Stromal cell of bone marrow (primary cell): ENCODE measurements at regions not wholly inside any gene's neighbourhood (a gene's known extent, or its start where the extent isn't known, plus 50 kb on each side); places are given as distances from the start of the nearest gene placed in this dataset.

Experiments
- DNase-seq: peaks from one replicate; pipeline ENCODE4 v3.0.0-alpha.2; 2012; ENCODE audit warnings: low read depth

DNA sequence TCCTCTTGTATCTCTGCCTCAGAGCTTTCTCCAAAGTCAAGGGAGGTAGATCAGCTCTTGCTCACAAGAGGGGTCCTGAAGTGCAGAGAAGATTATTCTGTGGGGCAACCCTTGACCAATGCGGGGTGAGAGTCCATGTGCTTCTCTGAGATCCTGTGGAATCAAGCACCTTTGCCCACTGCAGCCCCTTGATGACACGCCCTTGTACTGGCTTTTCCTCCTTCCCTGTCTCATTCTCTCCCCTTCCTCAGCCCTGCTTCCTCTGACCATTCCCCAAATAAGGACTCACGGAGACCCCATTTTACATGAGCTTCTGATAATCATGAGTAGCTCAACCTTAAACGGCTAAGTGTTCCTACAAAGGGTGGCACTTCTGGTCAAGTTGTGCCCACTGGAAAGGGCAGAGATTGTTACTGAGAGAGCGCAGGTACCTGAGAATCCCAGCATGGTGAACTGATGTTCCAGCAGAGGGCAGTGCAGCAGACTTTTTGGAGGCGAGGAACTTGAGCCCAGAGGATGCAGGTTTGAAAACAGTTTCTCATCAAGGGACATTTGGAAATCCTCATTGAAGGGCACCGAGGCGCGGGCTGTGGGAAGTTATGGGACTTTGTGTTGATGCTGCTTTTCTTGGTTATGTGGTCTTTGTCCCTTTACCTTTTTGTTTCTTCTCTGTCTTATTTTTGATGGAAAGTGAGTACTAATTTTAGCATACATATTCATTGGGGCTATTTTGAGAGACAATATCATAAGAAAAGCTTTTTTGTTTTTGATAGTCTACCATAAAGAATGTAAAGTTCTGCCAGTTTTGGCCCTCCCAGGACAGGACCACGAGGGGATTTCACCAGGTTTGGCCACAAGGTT, 201.3 kb downstream of the RBM46 start:
- peak; percentile 36 for DNase-seq

DNA sequence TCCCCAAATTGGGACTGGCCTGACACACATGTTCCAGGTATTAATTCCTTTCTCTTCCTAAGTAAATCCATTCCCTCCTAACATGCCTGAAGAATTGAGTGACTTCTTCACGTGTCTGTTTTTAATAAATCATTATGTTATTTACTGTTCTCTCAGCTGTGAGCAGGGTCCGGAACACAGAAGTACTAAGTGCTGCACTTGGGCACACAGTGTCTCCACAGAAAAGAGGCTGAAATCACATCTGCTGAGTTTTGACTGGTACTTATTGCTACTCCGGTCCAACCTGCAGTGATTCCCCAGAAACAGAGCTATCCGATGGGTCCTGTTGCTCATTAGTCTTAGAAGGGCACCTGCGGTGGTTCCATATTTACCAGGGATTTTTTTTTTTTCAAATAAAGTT, 202.6 kb downstream of the RBM46 start:
- DNase-seq: no peak

DNA sequence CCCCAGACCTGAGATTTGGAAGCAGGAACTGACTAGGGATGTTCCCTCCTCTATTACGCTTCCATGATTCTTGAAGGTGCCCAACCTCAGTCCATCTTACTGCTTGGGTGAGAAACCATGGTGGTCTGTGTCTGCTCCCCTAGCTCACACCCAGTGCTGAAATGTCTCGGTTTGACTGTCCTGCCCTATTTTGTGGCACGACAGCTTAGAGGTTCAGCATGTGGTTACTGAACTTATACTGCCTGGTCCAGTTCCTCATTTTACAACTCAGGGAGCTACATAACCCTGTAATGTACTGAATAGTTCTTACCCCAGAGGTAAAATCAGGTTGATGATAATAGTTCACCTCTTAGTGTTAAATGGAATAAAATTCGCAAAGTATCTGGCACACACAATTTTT, 203.1 kb downstream of the RBM46 start:
- no peak for DNase-seq

DNA sequence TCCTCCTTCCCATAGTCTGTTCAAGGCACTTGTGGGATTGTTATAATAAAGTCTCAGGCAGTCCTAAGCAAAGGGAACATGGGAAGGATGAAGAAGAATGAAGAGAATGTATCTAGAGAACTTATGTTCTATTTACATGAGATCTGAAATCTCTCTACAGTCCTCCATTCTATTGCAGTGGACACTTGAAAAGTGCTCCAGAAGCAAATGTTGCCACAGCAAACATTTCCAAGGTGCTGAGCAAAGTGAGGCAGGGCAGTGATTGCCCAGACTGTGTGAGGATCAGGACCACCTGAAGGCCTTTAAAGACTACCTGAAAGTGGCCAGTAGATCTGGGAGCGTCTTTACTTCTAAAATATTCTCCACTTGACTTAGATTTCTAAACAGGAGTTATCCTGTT, 203.5 kb downstream of the RBM46 start:
- DNase-seq: no peak

DNA sequence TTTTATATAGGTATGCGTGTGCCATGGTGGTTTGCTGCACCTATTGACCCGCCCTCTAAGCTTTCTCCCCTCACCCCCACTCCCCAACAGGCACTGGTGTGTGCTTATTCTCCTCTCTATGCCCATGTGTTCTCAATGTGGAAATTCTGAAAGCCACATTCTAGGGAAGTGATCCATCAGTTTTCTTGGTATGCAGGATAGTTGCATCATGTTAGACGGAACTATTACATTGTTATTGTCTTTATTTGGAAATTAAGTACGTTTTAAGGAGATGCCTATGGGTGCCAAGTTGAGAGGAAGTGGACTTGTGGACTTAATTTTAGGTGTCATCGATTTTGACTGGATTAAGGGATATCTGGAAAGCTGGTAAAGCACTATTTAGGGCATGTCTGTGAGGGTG, 204.6 kb downstream of the RBM46 start:
- peak; percentile 3 for DNase-seq

DNA sequence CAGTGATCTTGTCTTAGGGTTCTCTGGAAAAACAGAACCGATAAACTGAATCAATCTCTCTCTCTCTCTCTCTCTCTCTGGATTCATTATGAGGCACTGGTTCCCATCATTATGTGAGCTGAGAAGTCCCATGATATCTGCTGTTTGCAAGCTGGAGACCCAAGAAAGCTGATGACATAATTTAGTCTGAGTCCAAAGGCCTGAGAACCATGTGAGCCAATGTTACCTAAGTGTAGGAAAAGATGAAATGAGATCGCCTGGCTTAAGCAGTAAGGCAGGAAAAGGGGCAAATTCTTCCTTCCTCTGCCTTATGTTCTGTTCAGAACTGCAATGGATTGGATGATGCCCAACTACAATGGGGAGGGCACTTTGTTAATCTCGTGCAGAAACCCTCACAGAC, 207.4 kb downstream of the RBM46 start:
- no peak for DNase-seq

DNA sequence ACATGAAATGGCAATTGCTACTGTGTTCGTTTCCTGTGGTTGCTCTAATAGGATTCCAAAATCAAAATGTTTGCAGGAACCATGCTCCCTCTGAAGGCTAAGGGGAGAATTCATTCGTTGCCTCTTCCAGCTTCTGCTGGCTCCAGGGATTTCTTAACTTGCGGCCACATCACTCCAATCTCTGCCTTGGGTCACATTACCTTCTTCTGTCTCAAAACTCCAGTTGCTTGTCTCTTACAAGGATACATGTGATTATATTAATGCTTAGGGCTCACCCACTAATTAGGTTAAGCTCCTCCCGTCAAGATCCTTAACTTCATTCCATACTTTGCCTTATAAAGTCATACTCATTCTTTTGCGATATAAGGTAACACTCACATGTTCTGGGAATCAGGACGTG, 208.4 kb downstream of the RBM46 start:
- DNase-seq: peak; percentile 13

DNA sequence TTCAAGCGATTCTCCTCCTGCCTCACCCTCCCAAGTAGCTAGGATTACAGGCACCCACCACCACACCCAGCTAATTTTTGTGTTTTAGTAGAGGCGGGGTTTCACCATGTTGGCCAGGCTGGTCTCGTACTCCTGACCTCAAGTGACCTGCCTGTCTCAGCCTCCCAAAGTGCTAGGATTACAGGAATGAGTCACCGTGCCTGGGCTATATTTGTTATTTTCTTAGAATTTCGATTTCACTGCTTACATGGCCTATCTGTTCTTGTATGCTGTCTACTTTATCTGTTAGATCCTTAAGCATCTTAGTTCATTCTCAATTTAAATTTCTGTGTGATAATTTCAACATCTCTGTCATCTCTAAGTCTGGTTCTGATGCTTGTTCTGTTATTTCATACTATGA, 210.6 kb upstream of the NPY2R start:
- peak; percentile 15 for DNase-seq

DNA sequence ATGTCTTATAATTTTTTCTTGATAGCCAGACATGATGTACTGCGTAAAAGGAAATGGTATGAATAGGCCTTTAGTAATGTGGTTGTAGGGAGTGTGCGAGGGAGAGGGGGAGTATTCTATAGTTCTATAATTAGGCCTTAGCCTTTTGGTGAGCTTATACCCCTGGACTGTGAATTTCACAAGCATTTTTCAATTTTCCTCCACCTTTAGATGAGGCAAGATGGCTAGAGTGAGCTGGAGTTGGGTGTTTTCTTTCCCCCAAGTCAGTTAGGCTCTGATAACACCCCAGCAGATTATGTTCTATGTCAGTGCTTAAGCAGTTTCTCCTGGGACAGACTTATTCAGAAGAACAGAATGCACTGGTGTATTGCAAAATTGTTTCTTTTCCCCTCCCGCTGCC, 210.2 kb upstream of the NPY2R start:
- peak; percentile 53 for DNase-seq

DNA sequence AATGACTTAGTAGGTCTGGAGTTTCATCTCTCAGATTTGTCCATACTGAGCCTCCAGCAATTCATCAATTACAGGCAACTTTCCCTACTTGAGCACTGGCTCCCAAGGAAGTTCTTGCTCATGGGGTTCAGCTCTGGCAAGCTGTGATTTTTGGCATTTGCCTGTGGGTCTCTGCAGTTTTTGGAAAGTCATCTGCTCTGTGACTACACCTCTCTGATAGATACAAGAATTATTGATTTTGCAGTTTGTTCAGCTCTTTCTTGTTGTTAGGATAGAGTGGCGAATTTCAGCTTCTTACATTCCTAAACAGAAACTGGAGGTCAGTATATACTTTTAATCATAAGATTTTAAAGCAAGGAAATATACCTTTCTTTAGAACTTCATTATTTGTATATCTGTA, 209.7 kb upstream of the NPY2R start:
- no peak for DNase-seq

DNA sequence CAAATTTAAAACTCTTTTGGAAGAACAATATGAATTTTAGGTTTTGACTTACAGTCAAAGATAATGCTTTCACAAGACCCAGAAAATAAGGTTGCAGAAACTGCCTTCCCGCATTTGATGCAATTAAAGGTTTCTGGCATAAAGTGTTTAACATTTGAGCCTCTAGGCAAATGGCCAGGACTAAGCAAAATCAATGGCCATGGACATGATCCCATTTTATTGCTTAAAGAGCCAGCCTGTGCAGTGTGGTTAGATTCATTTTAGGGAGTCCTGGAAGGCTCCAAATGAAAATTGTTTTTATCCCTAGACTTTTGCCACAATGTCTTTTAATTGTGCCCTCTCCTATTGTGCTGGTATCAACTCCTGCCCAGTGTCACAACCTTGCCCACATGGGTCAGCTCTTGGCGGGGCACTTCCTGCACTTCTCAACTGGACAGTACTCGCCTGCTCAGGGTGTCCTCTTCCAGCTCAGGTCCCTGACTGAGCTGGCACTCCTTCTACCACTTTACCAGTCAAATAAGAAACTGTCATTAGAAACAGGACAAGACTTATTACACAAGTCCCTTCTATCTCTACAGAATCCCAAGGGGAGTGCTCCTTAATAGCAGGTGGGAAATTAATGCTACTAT, 208.4 kb upstream of the NPY2R start:
- DNase-seq: peak; percentile 3

DNA sequence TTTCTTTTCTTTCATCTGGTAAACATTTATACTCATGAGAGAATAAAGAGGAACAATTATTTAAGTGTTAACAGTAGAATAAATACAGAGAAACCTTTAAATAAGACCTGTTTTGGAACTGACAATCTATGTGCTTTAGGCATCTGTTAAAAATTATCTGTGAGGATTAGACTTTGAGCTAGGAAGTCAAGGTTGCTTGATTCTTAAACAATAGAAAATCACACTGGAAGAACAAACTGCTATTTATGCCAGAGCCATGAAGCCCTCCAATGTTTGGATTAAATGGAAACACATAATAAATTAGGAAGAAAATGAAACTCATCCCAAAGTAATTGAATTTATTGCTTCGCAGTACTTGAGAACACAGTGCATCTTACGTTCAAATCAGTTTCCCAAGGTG, 207.2 kb upstream of the NPY2R start:
- no peak for DNase-seq

DNA sequence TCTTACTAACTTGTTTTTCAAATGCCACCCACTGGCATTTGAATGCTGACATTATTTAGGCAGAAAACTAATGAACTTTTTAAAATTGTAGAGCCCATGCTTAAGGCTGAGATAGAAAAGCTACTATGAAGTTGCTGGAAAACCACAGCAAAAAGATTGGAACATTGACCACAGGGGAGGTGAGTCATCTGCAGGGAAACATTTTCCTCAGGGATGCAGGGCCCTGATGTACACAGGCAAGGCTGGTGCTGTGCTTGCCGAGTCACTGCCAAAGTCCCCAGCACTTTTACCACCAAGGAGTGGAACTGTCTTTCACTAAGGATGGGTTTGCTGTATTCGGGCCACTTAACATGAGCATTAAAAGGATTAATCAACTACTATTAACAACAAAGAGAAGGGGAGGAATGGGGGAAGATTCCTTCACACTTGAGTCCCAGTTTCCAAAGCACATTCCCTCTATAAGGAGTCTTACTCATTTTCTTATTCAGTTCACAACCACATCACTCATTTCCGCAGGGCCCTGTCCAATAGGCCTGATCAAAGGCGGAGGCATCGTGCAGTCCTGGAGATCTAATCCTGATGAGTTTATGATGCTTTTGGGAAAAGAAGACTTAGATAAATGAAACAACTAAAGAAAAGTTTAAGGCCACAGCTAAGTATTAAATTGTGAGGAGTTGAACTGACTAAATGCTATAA, 202.9 kb upstream of the NPY2R start:
- DNase-seq: peak; percentile 66

DNA sequence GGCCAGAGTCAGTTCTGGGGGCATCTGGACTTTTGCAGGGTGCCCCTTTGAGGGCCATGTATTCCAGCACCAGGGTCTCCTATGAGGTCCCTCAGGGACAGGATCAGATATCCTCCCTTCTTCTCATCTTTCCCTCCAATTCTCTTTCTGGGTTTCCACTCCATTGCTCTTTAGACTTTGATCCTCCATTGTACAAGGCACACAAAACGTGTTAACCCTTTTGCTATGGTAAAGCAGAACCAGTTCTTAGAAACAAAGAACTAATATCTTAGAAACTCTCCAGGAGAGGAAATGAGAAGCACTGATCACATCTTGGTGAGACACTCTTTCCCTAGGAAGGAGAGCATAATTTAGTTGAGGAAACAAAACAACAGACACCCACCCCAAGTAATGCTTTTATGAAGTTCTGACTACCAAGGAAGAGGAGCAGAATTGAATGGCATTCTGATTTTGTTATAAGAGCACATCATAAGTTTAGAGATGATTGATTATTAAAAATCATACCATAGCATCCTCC, 200.7 kb upstream of the NPY2R start:
- DNase-seq: no peak

DNA sequence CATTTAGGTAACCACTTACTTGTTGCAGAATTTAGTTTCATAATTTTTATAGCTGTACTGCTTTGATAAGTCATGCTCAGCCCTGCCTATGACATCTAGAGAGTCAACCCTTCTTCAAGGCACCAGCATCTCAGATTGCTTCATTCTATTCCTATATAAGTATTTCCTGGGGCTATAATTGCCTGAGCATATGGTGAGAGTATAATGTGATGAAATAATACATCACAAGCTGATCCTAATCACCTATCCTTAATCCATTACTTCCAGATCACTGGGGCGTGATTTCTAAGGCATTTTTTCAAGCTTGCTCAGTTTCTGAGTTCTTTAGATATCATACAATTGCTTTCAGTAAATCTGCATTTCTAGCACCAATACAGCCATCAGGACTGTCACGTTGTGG, 200.0 kb upstream of the NPY2R start:
- no peak for DNase-seq

DNA sequence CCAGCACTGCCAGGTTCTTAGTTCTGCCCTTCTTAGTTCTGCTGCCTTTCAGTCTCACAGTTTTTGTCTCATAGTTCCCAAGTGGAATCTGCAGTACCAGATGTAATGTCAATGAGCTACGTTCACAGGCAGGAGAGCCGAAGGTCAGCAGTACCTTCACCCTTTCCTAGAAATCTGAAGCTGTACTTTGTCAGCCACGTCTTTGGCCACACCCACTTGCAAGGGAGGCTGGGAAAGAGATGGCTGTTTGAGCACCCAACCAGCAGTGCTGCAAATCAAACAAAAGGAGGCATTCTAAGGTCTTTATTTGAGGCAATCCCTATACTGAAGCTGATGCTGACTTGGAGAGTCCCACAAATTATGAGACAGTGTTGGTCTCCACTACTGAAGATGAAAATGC, 199.1 kb upstream of the NPY2R start:
- DNase-seq: no peak

DNA sequence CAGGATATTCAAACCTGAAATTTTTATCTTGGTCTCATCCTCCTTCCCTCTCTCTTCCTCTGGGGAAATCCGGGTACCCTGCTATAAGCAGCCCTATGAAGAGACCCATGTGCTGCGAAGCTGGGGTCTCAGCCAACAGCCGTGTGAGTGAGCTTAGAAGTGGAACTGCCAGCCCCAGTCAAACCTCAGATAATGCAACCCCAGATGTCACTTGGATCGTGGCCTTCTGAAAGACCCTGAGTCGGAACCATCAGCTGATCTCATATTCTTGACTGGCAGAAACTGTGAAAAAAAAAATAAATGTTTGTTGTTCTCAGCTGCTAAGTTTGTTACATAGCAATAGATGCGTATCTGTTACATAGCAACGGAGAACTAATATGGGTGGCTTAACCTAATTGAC, 198.1 kb upstream of the NPY2R start:
- no peak for DNase-seq

DNA sequence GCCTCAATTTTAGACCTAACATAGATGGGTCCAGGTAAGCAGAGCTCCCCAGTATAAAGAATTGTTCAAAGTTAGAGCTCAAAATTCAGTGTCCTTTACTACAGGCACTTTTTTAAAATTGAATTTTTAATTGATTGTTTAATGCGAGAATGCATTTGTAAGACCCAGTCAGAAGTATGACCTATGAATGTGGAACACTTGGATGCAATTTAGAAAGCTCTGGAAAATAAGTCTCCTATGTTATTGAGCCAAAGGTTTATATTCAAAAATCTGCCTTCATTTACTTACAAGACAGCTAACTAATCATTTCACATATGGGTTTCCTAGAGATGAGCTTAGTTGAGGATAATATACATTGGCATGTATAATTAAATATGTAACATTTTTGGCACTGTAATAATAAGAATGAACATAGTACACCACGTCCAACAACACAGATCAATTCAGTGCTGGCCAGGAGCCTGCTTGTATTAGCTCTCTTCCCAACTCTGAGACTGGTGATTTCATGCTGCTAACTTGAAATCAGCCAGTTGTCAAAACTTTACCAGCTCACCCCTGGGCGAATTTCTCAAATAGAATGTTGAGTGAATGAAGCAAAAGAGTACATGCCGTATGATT, 197.2 kb upstream of the NPY2R start:
- no peak for DNase-seq

DNA sequence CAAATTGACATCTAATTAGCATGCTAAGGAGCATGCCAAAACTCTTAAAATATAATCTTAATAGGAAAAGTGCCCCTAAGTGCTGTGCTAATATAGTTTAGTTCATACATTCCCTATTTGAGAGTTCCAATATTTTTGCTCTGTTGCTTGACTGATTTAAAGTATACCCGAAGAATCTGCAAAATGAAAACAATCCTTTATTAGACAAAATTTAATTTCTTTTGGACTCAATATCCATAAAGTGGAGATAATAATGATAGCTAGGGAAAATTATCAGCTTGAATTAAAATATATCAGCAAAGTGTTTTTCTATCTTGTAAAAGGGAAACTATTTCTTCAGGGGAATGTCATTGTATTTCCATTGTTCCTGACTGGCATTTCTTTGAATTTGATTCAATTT, 196.0 kb upstream of the NPY2R start:
- no peak for DNase-seq

DNA sequence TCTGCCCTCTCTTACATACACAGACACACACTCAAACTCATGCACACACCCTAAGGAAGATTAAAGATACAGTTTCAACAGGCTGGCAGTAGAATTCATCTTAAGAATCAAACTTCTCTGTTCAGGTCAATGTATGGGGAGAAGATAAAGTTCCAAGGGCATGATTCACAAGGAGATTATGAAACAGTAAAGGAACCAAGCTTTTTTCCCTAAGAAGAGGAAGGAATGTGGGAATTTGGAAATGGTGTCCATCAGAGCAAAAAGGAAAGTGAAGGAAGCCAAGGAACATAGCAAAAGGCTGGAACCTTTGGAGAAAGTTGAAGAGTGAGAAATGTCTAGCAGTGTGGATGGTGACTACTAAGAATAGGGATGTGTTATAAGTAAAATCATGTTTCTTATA, 191.0 kb upstream of the NPY2R start:
- no peak for DNase-seq

DNA sequence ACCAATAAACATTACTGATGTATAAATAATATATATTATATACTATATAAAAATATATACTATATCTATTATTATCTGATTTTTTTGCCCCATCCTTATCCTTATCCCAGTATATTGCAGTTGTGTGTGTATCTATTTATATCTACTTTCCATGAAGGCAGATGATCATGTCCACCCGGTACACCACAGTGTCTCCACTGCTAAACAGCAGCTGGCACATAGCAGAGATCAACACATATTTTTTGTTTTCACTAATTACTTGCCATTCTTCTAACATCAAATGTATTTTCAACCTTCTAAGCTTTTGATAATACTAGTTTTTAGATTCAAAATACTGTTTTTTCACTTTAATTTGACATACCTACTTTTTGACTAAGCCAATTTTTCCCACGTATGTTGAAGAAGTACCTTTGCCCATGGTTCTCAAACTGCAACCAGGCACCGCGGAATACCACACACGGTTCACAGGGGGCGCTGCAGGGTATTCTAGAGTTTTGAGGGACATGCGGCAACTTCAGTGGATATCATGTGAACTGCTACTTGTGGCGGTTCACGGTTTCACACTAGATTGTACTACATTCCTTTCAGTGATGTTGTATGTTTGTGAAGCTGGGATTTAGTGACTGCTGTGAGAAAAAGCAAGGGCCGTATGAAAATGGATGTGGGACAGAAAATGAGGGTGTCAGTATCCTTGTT, 182.5 kb upstream of the NPY2R start:
- peak; percentile 31 for DNase-seq

DNA sequence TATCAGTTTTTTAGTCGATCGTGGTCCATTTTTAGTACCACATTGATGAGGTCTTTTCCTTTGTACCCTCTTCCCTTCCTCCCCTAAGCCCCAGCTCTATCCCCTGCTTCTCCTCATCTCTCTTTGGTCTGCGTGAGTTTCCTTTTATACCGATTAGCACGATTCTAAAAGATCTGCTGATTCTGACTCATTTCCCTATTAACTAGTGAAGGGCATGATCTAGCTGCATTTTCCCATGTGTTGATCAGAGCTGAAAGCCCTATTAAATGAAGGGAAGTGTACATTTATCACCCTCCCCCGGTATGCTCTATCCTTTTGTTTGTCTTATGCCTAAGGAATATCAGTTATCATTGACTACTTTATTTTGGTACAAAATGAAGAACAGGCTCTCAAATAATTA, 181.7 kb upstream of the NPY2R start:
- peak; percentile 2 for DNase-seq
